IMR-90 (cell line): ENCODE measurements at regions not wholly inside any gene's neighbourhood (a gene's known extent, or its start where the extent isn't known, plus 50 kb on each side); places are given as distances from the start of the nearest gene placed in this dataset.

Experiments
- CTCF ChIP-seq: conservative IDR thresholded peaks from 2 replicates; pipeline ENCODE4 v1.5.1; 2012; ENCODE audit warnings: mild to moderate bottlenecking, low read depth, low read length, improper control_type of control experiment
- MXI1 ChIP-seq: IDR thresholded peaks from 2 replicates; pipeline ENCODE4 v1.6.1; 2012; ENCODE audit warnings: low read depth, mild to moderate bottlenecking, low read length, moderate library complexity, borderline replicate concordance

GRCh38 chr6:87827346-87827745 is 125.3 kb upstream of the AKIRIN2 start:
- TF ChIP-seq MXI1 (no peak), CTCF (no peak)
